ENCODE measurements at regions not wholly inside any gene's neighbourhood (a gene's known extent, or its start where the extent isn't known, plus 50 kb on each side); places are given as distances from the start of the nearest gene placed in this dataset.

DNA sequence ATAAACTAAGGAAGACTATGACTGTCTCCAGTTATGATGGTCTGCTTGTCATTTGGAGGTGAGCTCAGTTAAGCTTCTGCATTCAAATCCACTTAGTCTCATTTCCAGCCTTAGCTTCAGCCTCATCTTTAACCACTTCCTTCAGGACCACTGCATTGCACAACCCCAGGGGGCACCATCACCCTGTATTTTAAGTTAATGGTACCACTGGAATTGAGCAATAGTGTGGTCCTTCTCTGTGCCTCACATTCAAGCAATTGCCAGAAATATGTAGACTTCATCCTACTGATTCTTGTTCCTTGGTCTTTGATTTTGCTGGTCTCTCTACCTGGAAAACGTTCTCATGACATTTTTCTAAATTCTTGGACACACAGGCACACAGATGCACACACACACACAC lies 131.5 kb upstream of the PTPN3 start:
- Mint-ChIP-seq H3K27ac (no peak overlapping the region), H3K4me1 (no peaks in the 10 kb centered on the region), H3K4me3 (no peak overlapping the region), H3K36me3 (peaks cover 15% of the 10 kb centered on the region), H3K9me3 (peaks cover 33% of the 10 kb centered on the region), H3K27me3 (ENCODE audit: low read depth) (peaks cover 6% of the 10 kb centered on the region)
- no peak for DNase-seq (ENCODE audit: low spot score)
- ChIA-PET CTCF (no interaction called here), POLR2A (no interaction called here)
- TF ChIP-seq TCF7 (CRISPR knock-in tag; IDR thresholded peaks at IDR 0.05; ENCODE audit: low read depth) (no peak), FOXJ3 (CRISPR knock-in tag; IDR thresholded peaks at IDR 0.05; ENCODE audit: borderline replicate concordance) (no peak), KAT7 (CRISPR knock-in tag; IDR thresholded peaks at IDR 0.05; ENCODE audit: borderline replicate concordance) (no peak), TEAD1 (CRISPR knock-in tag; IDR thresholded peaks at IDR 0.05) (no peak), CREM (CRISPR knock-in tag; IDR thresholded peaks at IDR 0.05) (no peak), MYBL2 (CRISPR knock-in tag; IDR thresholded peaks at IDR 0.05) (no peak), RORB (CRISPR knock-in tag; IDR thresholded peaks at IDR 0.05) (no peak), OVOL2 (CRISPR knock-in tag; IDR thresholded peaks at IDR 0.05; ENCODE audit: borderline replicate concordance) (no peak), ZNF423 (CRISPR knock-in tag; IDR thresholded peaks at IDR 0.05) (no peak), ZNF416 (CRISPR knock-in tag; IDR thresholded peaks at IDR 0.05) (no peak)
- TF ChIP-seq, protein P1, sequence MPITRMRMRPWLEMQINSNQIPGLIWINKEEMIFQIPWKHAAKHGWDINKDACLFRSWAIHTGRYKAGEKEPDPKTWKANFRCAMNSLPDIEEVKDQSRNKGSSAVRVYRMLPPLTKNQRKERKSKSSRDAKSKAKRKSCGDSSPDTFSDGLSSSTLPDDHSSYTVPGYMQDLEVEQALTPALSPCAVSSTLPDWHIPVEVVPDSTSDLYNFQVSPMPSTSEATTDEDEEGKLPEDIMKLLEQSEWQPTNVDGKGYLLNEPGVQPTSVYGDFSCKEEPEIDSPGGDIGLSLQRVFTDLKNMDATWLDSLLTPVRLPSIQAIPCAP (CRISPR knock-in tag; IDR thresholded peaks at IDR 0.05): no peak
- TF ChIP-seq, protein P2, sequence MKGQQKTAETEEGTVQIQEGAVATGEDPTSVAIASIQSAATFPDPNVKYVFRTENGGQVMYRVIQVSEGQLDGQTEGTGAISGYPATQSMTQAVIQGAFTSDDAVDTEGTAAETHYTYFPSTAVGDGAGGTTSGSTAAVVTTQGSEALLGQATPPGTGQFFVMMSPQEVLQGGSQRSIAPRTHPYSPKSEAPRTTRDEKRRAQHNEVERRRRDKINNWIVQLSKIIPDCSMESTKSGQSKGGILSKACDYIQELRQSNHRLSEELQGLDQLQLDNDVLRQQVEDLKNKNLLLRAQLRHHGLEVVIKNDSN (CRISPR knock-in tag; IDR thresholded peaks at IDR 0.05): no peak
- TF ChIP-seq, protein P3, sequence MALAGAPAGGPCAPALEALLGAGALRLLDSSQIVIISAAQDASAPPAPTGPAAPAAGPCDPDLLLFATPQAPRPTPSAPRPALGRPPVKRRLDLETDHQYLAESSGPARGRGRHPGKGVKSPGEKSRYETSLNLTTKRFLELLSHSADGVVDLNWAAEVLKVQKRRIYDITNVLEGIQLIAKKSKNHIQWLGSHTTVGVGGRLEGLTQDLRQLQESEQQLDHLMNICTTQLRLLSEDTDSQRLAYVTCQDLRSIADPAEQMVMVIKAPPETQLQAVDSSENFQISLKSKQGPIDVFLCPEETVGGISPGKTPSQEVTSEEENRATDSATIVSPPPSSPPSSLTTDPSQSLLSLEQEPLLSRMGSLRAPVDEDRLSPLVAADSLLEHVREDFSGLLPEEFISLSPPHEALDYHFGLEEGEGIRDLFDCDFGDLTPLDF (CRISPR knock-in tag; IDR thresholded peaks at IDR 0.05): no peak
- TF ChIP-seq, protein P4, sequence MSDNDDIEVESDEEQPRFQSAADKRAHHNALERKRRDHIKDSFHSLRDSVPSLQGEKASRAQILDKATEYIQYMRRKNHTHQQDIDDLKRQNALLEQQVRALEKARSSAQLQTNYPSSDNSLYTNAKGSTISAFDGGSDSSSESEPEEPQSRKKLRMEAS (CRISPR knock-in tag; IDR thresholded peaks at IDR 0.05): no peak
- TF ChIP-seq, protein P5, sequence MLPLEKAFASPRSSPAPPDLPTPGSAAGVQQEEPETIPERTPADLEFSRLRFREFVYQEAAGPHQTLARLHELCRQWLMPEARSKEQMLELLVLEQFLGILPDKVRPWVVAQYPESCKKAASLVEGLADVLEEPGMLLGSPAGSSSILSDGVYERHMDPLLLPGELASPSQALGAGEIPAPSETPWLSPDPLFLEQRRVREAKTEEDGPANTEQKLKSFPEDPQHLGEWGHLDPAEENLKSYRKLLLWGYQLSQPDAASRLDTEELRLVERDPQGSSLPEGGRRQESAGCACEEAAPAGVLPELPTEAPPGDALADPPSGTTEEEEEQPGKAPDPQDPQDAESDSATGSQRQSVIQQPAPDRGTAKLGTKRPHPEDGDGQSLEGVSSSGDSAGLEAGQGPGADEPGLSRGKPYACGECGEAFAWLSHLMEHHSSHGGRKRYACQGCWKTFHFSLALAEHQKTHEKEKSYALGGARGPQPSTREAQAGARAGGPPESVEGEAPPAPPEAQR (CRISPR knock-in tag; IDR thresholded peaks at IDR 0.05): no peak
- TF ChIP-seq, protein P6, sequence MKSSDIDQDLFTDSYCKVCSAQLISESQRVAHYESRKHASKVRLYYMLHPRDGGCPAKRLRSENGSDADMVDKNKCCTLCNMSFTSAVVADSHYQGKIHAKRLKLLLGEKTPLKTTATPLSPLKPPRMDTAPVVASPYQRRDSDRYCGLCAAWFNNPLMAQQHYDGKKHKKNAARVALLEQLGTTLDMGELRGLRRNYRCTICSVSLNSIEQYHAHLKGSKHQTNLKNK (CRISPR knock-in tag; IDR thresholded peaks at IDR 0.05): no peak
- TF ChIP-seq, protein P7, sequence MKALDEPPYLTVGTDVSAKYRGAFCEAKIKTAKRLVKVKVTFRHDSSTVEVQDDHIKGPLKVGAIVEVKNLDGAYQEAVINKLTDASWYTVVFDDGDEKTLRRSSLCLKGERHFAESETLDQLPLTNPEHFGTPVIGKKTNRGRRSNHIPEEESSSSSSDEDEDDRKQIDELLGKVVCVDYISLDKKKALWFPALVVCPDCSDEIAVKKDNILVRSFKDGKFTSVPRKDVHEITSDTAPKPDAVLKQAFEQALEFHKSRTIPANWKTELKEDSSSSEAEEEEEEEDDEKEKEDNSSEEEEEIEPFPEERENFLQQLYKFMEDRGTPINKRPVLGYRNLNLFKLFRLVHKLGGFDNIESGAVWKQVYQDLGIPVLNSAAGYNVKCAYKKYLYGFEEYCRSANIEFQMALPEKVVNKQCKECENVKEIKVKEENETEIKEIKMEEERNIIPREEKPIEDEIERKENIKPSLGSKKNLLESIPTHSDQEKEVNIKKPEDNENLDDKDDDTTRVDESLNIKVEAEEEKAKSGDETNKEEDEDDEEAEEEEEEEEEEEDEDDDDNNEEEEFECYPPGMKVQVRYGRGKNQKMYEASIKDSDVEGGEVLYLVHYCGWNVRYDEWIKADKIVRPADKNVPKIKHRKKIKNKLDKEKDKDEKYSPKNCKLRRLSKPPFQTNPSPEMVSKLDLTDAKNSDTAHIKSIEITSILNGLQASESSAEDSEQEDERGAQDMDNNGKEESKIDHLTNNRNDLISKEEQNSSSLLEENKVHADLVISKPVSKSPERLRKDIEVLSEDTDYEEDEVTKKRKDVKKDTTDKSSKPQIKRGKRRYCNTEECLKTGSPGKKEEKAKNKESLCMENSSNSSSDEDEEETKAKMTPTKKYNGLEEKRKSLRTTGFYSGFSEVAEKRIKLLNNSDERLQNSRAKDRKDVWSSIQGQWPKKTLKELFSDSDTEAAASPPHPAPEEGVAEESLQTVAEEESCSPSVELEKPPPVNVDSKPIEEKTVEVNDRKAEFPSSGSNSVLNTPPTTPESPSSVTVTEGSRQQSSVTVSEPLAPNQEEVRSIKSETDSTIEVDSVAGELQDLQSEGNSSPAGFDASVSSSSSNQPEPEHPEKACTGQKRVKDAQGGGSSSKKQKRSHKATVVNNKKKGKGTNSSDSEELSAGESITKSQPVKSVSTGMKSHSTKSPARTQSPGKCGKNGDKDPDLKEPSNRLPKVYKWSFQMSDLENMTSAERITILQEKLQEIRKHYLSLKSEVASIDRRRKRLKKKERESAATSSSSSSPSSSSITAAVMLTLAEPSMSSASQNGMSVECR (CRISPR knock-in tag; IDR thresholded peaks at IDR 0.05; ENCODE audit: borderline replicate concordance): no peak
- TF ChIP-seq, protein P8, sequence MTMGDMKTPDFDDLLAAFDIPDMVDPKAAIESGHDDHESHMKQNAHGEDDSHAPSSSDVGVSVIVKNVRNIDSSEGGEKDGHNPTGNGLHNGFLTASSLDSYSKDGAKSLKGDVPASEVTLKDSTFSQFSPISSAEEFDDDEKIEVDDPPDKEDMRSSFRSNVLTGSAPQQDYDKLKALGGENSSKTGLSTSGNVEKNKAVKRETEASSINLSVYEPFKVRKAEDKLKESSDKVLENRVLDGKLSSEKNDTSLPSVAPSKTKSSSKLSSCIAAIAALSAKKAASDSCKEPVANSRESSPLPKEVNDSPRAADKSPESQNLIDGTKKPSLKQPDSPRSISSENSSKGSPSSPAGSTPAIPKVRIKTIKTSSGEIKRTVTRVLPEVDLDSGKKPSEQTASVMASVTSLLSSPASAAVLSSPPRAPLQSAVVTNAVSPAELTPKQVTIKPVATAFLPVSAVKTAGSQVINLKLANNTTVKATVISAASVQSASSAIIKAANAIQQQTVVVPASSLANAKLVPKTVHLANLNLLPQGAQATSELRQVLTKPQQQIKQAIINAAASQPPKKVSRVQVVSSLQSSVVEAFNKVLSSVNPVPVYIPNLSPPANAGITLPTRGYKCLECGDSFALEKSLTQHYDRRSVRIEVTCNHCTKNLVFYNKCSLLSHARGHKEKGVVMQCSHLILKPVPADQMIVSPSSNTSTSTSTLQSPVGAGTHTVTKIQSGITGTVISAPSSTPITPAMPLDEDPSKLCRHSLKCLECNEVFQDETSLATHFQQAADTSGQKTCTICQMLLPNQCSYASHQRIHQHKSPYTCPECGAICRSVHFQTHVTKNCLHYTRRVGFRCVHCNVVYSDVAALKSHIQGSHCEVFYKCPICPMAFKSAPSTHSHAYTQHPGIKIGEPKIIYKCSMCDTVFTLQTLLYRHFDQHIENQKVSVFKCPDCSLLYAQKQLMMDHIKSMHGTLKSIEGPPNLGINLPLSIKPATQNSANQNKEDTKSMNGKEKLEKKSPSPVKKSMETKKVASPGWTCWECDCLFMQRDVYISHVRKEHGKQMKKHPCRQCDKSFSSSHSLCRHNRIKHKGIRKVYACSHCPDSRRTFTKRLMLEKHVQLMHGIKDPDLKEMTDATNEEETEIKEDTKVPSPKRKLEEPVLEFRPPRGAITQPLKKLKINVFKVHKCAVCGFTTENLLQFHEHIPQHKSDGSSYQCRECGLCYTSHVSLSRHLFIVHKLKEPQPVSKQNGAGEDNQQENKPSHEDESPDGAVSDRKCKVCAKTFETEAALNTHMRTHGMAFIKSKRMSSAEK (CRISPR knock-in tag; IDR thresholded peaks at IDR 0.05; ENCODE audit: borderline replicate concordance): no peak
- no peak for ATAC-seq
